ENCODE measurements at regions not wholly inside any gene's neighbourhood (a gene's known extent, or its start where the extent isn't known, plus 50 kb on each side); places are given as distances from the start of the nearest gene placed in this dataset.
"Not testable (repeated sequence)": the region's sequence is repeated elsewhere in the genome, so short reads cannot be mapped to it uniquely, and the experiment has no call there.

DNA sequence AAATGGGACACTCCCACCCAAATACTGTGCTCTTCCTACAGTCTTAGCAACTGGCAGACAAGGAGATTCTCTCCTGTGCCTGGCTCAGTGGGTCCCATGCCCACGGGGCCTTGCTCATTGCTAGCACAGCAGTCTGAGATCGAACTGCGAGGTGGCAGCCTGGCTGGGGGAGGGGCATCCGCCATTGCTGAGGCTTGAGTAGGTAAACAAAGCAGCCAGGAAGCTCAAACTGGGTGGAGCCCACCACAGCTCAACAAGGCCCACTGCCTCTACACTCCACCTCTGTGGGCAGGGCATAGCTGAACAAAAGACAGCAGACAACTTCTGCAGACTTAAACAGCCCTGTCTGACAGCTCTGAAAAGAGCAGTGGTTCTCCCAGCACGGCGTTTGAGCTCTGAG is 174.8 kb downstream of the COL12A1 start:
- H3K4me3 ChIP-seq (ENCODE audit: low read depth, low read length); in situ Hi-C loops (cut with HindIII; ENCODE audit: low sequenced_read_pairs); DNase-seq (ENCODE audit: low read depth, low spot score): not testable (repeated sequence)

DNA sequence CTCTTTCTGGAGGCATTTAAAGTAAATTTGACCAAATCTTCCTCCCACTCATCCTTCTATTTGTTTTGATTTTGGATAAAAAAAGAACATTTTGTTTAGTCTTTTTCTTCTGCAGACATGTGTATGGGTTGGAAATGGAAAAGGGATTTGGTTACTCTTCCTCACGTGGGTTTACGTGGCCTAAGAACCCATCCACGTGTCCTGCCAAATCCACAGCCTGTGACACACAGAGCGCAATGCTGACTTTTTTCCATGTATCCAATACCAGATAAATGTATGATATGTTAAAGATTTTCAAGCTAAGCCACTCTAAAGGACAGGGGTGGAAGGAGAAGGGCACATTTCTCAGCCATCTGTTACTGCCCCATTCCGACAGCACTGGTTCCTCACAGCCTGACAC is 176.5 kb downstream of the COL12A1 start:
- DNase-seq (ENCODE audit: low read depth, low spot score) = no peak
- no peak overlapping the region for H3K4me3 ChIP-seq (ENCODE audit: low read depth, low read length)
- in situ Hi-C loops (cut with HindIII; ENCODE audit: low sequenced_read_pairs) = no loop called here
- TF ChIP-seq, protein P1, sequence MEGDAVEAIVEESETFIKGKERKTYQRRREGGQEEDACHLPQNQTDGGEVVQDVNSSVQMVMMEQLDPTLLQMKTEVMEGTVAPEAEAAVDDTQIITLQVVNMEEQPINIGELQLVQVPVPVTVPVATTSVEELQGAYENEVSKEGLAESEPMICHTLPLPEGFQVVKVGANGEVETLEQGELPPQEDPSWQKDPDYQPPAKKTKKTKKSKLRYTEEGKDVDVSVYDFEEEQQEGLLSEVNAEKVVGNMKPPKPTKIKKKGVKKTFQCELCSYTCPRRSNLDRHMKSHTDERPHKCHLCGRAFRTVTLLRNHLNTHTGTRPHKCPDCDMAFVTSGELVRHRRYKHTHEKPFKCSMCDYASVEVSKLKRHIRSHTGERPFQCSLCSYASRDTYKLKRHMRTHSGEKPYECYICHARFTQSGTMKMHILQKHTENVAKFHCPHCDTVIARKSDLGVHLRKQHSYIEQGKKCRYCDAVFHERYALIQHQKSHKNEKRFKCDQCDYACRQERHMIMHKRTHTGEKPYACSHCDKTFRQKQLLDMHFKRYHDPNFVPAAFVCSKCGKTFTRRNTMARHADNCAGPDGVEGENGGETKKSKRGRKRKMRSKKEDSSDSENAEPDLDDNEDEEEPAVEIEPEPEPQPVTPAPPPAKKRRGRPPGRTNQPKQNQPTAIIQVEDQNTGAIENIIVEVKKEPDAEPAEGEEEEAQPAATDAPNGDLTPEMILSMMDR (IDR thresholded peaks at IDR 0.05; ENCODE audit: low read depth, low read length) = no peak

DNA sequence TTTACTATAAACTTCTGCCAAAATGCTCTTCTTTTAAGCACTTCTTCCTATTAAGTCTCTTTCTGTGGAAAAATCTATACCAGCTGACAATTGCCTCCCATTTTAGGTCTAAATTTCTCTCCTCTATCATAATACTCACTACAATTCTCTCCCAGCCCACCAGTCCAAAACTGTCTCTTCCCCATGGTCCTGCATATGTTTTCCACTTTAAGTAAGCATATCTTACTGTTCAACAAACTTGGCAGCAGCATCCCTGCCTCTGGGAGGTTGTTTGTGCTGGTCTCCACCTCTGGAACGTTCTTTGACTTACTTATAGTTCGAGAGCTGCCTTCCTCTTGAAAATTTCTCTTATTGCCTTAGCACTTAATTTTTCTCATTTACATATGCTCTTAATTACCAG is 180.5 kb downstream of the COL12A1 start:
- TF ChIP-seq, protein P1 (IDR thresholded peaks at IDR 0.05; ENCODE audit: low read depth, low read length) = no peak
- DNase-seq (ENCODE audit: low read depth, low spot score) = no peak
- in situ Hi-C loops (cut with HindIII; ENCODE audit: low sequenced_read_pairs) = no loop called here

DNA sequence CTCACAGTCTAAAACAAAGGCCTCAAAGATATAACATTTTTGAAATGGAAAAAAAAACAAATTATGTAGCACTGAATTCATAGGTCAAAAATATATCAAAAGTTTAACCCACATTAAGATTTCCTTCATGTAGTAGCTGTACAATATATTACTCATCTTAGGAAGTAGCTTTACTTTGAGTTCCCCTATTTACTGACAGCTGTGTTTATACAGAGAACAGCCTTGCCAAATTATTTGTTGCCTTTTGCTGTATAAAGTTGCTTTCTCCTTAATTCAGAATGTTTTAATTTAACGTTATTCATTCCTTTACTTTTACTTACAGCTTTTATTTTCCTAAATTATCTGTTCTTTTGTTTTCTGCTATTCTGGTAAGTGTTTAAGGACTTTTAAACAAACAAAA is 181.0 kb downstream of the COL12A1 start:
- DNase-seq (ENCODE audit: low read depth, low spot score) = no peak
- in situ Hi-C loops (cut with HindIII; ENCODE audit: low sequenced_read_pairs) = no loop called here

More for the DNA sequence above, 180.5 kb downstream of the COL12A1 start:
- no peak overlapping the region for H3K4me3 ChIP-seq (ENCODE audit: low read depth, low read length)

DNA sequence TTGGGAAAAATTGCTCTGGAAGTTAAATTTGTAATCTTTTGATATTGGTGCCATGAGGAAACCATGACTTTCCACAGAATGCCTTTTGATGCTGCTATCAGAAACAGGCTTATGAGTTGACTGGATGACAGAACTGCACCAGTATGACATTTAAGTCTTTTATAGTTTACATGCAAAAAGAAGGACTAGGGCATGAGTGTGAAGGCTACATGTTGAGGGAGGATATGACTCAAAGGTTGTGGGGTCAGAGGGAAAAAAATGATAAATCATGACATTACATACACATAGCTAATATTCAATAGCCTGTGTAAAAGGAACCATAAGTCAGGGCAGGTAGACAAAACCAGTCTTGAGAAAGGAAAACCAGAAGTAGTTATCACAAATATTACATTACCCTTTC is 182.2 kb downstream of the COL12A1 start:
- in situ Hi-C loops (cut with HindIII; ENCODE audit: low sequenced_read_pairs) = no loop called here
- DNase-seq (ENCODE audit: low read depth, low spot score) = no peak
- TF ChIP-seq, protein P1 (IDR thresholded peaks at IDR 0.05; ENCODE audit: low read depth, low read length) = no peak
- no peak overlapping the region for H3K4me3 ChIP-seq (ENCODE audit: low read depth, low read length)

More for the DNA sequence above, 181.0 kb downstream of the COL12A1 start:
- no peak overlapping the region for H3K4me3 ChIP-seq (ENCODE audit: low read depth, low read length)
- TF ChIP-seq, protein P1 (IDR thresholded peaks at IDR 0.05; ENCODE audit: low read depth, low read length) = no peak

DNA sequence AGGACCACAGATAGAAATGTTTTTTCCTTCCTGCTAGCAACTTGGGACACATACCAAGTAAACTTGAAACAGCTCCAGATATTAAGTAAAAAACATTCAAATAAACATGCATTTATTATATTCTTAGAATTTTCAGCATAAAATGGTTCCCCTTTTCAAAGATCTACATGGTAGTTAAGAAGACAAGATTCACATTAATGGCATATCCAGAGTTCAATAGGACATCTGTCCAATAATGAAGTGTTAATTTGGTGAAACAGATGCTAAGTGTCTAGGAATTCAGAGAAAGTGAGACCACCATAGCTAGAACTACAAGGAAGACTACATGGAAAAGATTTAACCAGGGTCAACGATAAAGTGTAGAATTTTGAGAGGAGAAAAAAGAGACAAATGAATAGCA is 184.9 kb downstream of the COL12A1 start:
- in situ Hi-C loops (cut with HindIII; ENCODE audit: low sequenced_read_pairs) = no loop called here
- TF ChIP-seq, protein P1 (IDR thresholded peaks at IDR 0.05; ENCODE audit: low read depth, low read length) = no peak
- no peak for DNase-seq (ENCODE audit: low read depth, low spot score)
- H3K4me3 ChIP-seq (ENCODE audit: low read depth, low read length) = no peak overlapping the region

DNA sequence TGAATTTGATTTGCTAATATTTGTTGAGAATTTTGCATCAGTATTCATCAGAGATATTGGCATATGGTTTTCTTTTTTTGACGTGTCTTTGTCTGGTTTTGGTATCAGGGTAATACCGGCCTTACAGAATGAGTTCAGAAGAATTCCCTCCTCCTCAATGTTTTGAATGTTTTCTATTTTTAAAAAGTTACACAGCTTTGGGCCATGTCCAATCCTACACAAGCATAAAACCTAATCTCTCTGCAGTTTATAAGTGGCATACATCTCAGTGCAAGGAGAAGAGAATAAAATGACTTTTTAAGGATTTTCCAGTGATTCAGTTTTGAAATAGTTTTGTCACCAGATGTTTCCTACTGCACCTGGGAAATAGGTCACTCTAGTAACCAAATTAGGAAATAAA is 185.5 kb downstream of the COL12A1 start:
- DNase-seq (ENCODE audit: low read depth, low spot score) = no peak
- in situ Hi-C loops (cut with HindIII; ENCODE audit: low sequenced_read_pairs) = no loop called here
- H3K4me3 ChIP-seq (ENCODE audit: low read depth, low read length) = no peak overlapping the region
- TF ChIP-seq, protein P1 (IDR thresholded peaks at IDR 0.05; ENCODE audit: low read depth, low read length) = no peak

All from astrocyte of the spinal cord (primary cell).